Right lobe of liver (tissue), 4 donors: ENCODE measurements at regions not wholly inside any gene's neighbourhood (a gene's known extent, or its start where the extent isn't known, plus 50 kb on each side); places are given as distances from the start of the nearest gene placed in this dataset.

Source experiments
- POLR2A ChIP-seq: fragments of 450-650 bp; IDR thresholded peaks from one replicate; pipeline ENCODE4 v1.6.1; 2017; ENCODE audit warnings: antibody characterized with exemption, mild to moderate bottlenecking
- TF ChIP-seq, protein P1 (sequence below), 4 donors: fragments of 200-600 bp in 3 of 4; fragments of 450-650 bp in 1 of 4; IDR thresholded peaks; one replicate each; pipeline versions ENCODE4 v1.5.1 to v1.8.0; 2016 to 2022; ENCODE audit warnings: antibody characterized with exemption in 4 of 4, mild to moderate bottlenecking in 2 of 4
- donor health status: DM: no; HTN: no; CAD: no.
- donor health status: DM: no; HTN: no; CAD: no.
- donor health status: DM: no; HTN: yes; CAD: no.

DNA sequence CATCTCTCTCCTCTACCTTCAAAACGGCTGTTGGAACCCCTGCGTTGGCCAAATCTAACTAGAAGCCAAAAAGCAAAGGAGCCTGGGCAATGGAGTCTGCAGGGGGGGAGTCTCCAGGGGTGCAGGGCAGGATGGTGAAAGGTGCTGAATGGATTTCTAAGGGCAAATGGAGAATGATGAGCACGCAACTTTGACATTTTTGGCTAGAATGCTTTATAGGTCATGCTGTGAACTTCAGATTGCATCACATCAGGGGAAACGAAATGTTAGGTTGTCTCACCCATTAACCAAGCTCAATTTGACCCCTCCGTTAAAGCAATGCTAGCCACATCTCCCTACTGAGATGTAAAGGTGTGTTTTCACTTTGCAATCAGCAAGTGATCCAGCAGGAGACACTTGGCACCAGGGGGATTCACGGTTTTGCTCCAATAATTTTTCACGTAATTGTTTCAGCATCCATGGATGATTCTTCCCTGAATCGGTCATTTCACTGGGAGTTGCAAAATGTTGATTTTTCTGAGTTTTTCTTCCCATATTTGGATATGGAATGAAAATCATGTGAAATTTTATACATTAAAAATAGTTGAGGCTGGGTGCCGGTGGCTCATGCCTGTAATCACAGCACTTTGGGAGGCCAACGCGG is 78.0 kb upstream of the MDM1 start:
- TF ChIP-seq, protein P1, sequence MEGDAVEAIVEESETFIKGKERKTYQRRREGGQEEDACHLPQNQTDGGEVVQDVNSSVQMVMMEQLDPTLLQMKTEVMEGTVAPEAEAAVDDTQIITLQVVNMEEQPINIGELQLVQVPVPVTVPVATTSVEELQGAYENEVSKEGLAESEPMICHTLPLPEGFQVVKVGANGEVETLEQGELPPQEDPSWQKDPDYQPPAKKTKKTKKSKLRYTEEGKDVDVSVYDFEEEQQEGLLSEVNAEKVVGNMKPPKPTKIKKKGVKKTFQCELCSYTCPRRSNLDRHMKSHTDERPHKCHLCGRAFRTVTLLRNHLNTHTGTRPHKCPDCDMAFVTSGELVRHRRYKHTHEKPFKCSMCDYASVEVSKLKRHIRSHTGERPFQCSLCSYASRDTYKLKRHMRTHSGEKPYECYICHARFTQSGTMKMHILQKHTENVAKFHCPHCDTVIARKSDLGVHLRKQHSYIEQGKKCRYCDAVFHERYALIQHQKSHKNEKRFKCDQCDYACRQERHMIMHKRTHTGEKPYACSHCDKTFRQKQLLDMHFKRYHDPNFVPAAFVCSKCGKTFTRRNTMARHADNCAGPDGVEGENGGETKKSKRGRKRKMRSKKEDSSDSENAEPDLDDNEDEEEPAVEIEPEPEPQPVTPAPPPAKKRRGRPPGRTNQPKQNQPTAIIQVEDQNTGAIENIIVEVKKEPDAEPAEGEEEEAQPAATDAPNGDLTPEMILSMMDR (IDR thresholded peaks at IDR 0.05) = no peak
- TF ChIP-seq POLR2A = no peak
